WTC11 (cell line): ENCODE measurements at regions not wholly inside any gene's neighbourhood (a gene's known extent, or its start where the extent isn't known, plus 50 kb on each side); places are given as distances from the start of the nearest gene placed in this dataset.

Source experiments
- AFF4 ChIP-seq: sonication (generic); formaldehyde crosslinking; IDR thresholded peaks from 2 replicates; pipeline ENCODE4 v1.8.1; 2023; ENCODE audit warnings: mild to moderate bottlenecking, missing genetic modification reagents, borderline replicate concordance
- CREB1 ChIP-seq: sonication (generic); formaldehyde crosslinking; IDR thresholded peaks from 2 replicates; pipeline ENCODE4 v1.8.0; 2023; ENCODE audit warnings: mild to moderate bottlenecking, missing genetic modification reagents
- CTCF ChIP-seq: fragments of 200-600 bp; IDR thresholded peaks from 2 replicates; pipeline ENCODE4 v1.8.0; 2022; ENCODE audit warnings: antibody characterized with exemption
- HMGA2 ChIP-seq: fragments of 250-450 bp; sonication (Bioruptor Pico); IDR thresholded peaks from 2 replicates; pipeline ENCODE4 v1.4.0; 2021; ENCODE audit warnings: mild to moderate bottlenecking, moderate library complexity
- JUN ChIP-seq: sonication (generic); formaldehyde crosslinking; IDR thresholded peaks from 2 replicates; pipeline ENCODE4 v1.8.0; 2023; ENCODE audit warnings: mild to moderate bottlenecking, missing genetic modification reagents
- MAX ChIP-seq: sonication (generic); formaldehyde crosslinking; IDR thresholded peaks from 2 replicates; pipeline ENCODE4 v1.8.0; 2022; ENCODE audit warnings: mild to moderate bottlenecking, missing genetic modification reagents
- MLX ChIP-seq: sonication (generic); formaldehyde crosslinking; IDR thresholded peaks from 2 replicates; pipeline ENCODE4 v1.8.1; 2023; ENCODE audit warnings: mild to moderate bottlenecking, missing genetic modification reagents, moderate library complexity
- PRDM15 ChIP-seq: sonication (generic); formaldehyde crosslinking; IDR thresholded peaks from 2 replicates; pipeline ENCODE4 v1.8.0; 2022; ENCODE audit warnings: missing genetic modification reagents
- PRRX2 ChIP-seq: fragments of 250-450 bp; sonication (Bioruptor Pico); IDR thresholded peaks from 2 replicates; pipeline ENCODE4 v1.8.0; 2021; ENCODE audit warnings: mild to moderate bottlenecking
- RORB ChIP-seq: fragments of 250-450 bp; sonication (Bioruptor Pico); IDR thresholded peaks from 2 replicates; pipeline ENCODE4 v1.9.0; 2021; ENCODE audit warnings: mild to moderate bottlenecking
- TCF7 ChIP-seq: sonication (generic); formaldehyde crosslinking; IDR thresholded peaks from 2 replicates; pipeline ENCODE4 v1.8.0; 2022; ENCODE audit warnings: mild to moderate bottlenecking, low read depth, missing genetic modification reagents, moderate library complexity
- ZNF281 ChIP-seq: sonication (generic); formaldehyde crosslinking; IDR thresholded peaks from 2 replicates; pipeline ENCODE4 v1.8.0; 2023; ENCODE audit warnings: mild to moderate bottlenecking, missing genetic modification reagents

GRCh38 chr6:43962458-43962857, 164.8 kb downstream of the MRPL14 start:
- TF ChIP-seq HMGA2 (no peak), JUN (CRISPR knock-in tag) (no peak), MLX (CRISPR knock-in tag) (no peak), MAX (CRISPR knock-in tag) (no peak), CTCF (no peak), CREB1 (no peak), TCF7 (CRISPR knock-in tag) (no peak), RORB (no peak), PRRX2 (no peak), ZNF281 (no peak), PRDM15 (CRISPR knock-in tag) (no peak), AFF4 (CRISPR knock-in tag) (no peak)
